ENCODE measurements at regions not wholly inside any gene's neighbourhood (a gene's known extent, or its start where the extent isn't known, plus 50 kb on each side); places are given as distances from the start of the nearest gene placed in this dataset.

- DNase-seq (ENCODE audit: low spot score), result no peak
Observed at GRCh38 chr6:163985710-163986109, 571.2 kb downstream of the QKI start.

GRCh38 chr6:163985040-163985439, 570.5 kb downstream of the QKI start:
- DNase-seq (ENCODE audit: low spot score), result no peak

GRCh38 chr6:163984124-163984936, 569.8 kb downstream of the QKI start:
- DNase-seq (ENCODE audit: low spot score), result no peak

- DNase-seq (ENCODE audit: low spot score), result no peak
Observed at GRCh38 chr6:163983679-163984078, 569.2 kb downstream of the QKI start.

- DNase-seq (ENCODE audit: low spot score), result no peak
Observed at GRCh38 chr6:163974322-163974721, 559.8 kb downstream of the QKI start.

GRCh38 chr6:163971841-163972838, 557.6 kb downstream of the QKI start:
- DNase-seq (ENCODE audit: low spot score), result no peak

DNA sequence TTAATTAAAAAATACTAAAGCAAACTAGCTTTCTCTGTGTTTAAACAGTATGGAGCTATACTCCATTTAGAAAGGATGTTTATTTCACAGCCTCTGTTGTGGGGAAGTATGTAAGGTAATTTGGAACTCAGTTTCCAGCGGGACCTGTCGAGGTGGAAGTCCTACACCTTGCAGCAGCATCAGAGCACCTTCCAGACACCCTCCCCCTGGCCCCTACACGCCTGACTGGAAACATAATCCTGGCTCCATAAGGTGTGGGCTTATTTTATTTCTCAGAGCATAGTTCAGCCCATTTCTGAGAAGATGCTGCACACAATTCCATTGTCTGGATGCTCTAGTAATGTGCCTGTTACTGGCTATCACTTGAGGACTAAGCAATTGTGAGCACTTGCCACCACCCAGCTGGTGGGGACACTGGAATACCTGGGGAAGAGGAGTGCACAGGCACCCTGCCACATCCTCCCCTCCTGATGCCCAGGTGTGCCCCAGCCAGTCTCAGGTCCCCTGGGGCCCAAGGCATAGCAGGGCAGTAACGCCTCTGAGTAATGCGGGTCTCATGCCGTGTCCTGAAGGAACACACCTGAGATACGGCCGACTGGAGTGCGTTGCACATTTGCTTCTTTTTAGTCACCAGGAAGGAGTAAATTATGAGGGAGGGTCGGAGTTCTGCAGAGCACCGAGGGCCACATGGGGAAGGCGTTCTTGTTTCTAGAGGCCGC, 556.5 kb downstream of the QKI start:
- DNase-seq (ENCODE audit: low spot score), result no peak

GRCh38 chr6:163965426-163966348, 551.2 kb downstream of the QKI start:
- DNase-seq (ENCODE audit: low spot score), result no peak

DNA sequence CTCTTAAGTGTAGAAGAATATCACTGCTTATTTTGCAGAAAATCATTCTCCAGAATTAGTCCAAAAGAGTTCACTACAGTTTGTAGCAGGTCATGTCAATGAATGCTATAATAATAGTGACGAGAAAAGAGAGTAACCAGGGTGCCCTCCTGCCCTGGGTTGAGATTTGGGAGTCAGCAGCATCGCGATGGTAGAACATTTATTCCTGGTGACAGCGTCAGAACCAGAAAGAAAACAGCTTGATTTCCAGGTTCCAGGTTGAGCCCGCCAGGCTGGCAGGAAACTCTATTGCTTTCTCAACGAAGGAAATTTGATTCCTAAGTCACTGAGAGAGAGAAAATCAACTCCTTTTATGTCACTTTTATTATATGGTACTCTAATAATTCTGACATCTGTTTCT, 550.3 kb downstream of the QKI start:
- no peak for DNase-seq (ENCODE audit: low spot score)

GRCh38 chr6:163963205-163964120, 548.9 kb downstream of the QKI start:
- no peak for DNase-seq (ENCODE audit: low spot score)

DNA sequence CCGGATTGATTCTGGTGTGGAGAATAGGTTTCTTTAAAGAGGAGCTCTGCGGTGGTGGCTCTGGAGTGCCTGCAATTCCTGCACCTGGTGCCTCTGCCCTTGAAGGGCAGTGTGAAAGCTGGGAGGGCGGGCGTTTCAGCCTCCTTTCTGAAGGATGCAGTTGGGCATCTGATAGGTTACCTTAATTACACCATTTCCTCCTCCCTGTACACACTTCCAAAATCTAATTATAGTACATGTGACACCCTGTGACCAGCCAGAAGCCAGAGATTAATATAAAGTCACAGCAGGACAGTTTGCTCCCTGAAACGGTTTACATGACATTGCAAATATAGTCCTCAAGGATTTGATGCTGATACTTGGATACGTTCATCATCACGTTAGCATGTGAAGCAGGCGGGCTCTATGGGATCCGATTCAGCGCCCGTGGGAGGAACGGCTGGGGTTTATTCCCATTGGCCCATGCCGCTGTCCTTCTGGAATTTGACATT, 548.2 kb downstream of the QKI start:
- no peak for DNase-seq (ENCODE audit: low spot score)

DNA sequence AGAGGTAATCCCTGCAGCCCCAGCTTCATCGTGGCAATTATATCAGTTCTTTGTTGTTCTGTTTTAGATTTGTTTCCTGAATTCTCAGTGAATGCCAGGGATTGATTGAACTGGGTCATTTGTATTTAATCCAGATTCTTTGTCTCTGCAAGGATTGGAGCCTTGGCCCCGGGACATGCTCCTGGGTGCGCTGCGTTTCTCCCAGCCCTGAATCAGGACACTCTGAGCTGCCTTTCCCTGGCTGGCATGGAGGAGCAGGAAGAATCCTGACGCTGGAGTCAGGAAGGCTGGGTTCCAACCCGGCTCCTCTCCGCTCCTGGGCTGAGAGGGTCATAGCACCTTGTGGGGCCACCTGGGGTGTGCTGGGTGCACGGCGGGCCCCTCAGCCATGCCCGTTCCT, 545.6 kb downstream of the QKI start:
- DNase-seq (ENCODE audit: low spot score), result no peak

GRCh38 chr6:163958646-163959045, 544.1 kb downstream of the QKI start:
- no peak for DNase-seq (ENCODE audit: low spot score)

GRCh38 chr6:163956571-163957407, 542.3 kb downstream of the QKI start:
- DNase-seq (ENCODE audit: low spot score), result peak; percentile 57

- DNase-seq (ENCODE audit: low spot score), result no peak
Observed at GRCh38 chr6:163955756-163956155, 541.2 kb downstream of the QKI start.

GRCh38 chr6:163955096-163955495, 540.6 kb downstream of the QKI start:
- DNase-seq (ENCODE audit: low spot score), result no peak

- no peak for DNase-seq (ENCODE audit: low spot score)
Observed at GRCh38 chr6:163954088-163954775, 539.7 kb downstream of the QKI start.

DNA sequence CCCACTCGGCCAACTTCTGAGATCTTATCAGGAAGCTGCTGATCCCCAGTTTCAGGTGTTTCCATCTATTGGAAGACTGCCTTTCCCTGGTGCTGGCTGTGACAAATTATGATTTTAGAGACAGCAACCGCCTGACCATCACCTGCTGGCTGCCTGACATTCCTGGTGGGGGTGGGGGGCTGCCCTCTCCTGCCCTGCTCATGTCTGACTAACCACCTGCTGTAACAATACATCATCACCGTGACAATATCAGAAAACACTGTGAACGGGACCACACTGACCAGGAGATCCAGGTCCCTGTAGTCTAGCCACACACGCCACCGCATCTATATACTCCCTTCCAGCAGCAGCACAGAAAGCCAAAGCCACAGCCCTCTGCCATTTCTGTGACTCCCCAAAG, 537.5 kb downstream of the QKI start:
- no peak for DNase-seq (ENCODE audit: low spot score)

Measured in CD4-positive, alpha-beta T cell treated with Interleukin-2 at 100 ng/mL for 4 hours (primary cell).